ENCODE measurements at regions not wholly inside any gene's neighbourhood (a gene's known extent, or its start where the extent isn't known, plus 50 kb on each side); places are given as distances from the start of the nearest gene placed in this dataset.
A peak's percentile ranks its signal among the peaks of the same experiment; 100 is the strongest.
"Not testable (repeated sequence)": the region's sequence is repeated elsewhere in the genome, so short reads cannot be mapped to it uniquely, and the experiment has no call there.

- no peak for DNase-seq (ENCODE audit: low spot score)
Measured at GRCh38 chr4:53920116-53920515, 144.3 kb downstream of the CHIC2 start.

- no peak for DNase-seq (ENCODE audit: low spot score)
Measured at GRCh38 chr4:53919535-53919934, 144.9 kb downstream of the CHIC2 start.

- DNase-seq (ENCODE audit: low spot score) = no peak
Measured at GRCh38 chr4:53917729-53918128, 146.7 kb downstream of the CHIC2 start.

GRCh38 chr4:53916431-53916889, 147.9 kb downstream of the CHIC2 start:
- no peak for DNase-seq (ENCODE audit: low spot score)

GRCh38 chr4:53914313-53915016, 149.9 kb downstream of the CHIC2 start:
- DNase-seq (ENCODE audit: low spot score) = no peak

- DNase-seq (ENCODE audit: low spot score) = no peak
Measured at GRCh38 chr4:53913771-53914170, 150.6 kb downstream of the CHIC2 start.

- no peak for DNase-seq (ENCODE audit: low spot score)
Measured at GRCh38 chr4:53912766-53913497, 151.5 kb downstream of the CHIC2 start.

GRCh38 chr4:53908661-53909078, 155.7 kb downstream of the CHIC2 start:
- peak; percentile 73 for DNase-seq (ENCODE audit: low spot score)

GRCh38 chr4:53907772-53908171, 156.6 kb downstream of the CHIC2 start:
- DNase-seq (ENCODE audit: low spot score) = no peak

GRCh38 chr4:53906606-53907190, 157.7 kb downstream of the CHIC2 start:
- no peak for DNase-seq (ENCODE audit: low spot score)

- peak; percentile 30 for DNase-seq (ENCODE audit: low spot score)
Measured at GRCh38 chr4:53905941-53906377, 158.4 kb downstream of the CHIC2 start.

- DNase-seq (ENCODE audit: low spot score) = no peak
Measured at GRCh38 chr4:53905276-53905940, 159.0 kb downstream of the CHIC2 start.

- no peak for DNase-seq (ENCODE audit: low spot score)
Measured at GRCh38 chr4:53902786-53903185, 161.6 kb downstream of the CHIC2 start.

GRCh38 chr4:53900271-53900649, 164.1 kb downstream of the CHIC2 start:
- DNase-seq (ENCODE audit: low spot score) = no peak

GRCh38 chr4:53899586-53900270, 164.7 kb downstream of the CHIC2 start:
- DNase-seq (ENCODE audit: low spot score) = no peak

GRCh38 chr4:53895137-53895536, 169.3 kb downstream of the CHIC2 start:
- no peak for DNase-seq (ENCODE audit: low spot score)

- no peak for DNase-seq (ENCODE audit: low spot score)
Measured at GRCh38 chr4:53890461-53890860, 173.9 kb downstream of the CHIC2 start.

- no peak for DNase-seq (ENCODE audit: low spot score)
Measured at GRCh38 chr4:53889326-53890055, 174.9 kb downstream of the CHIC2 start.

GRCh38 chr4:53886090-53886489, 178.3 kb downstream of the CHIC2 start:
- no peak for DNase-seq (ENCODE audit: low spot score)

GRCh38 chr4:53885668-53886067, 178.7 kb downstream of the CHIC2 start:
- DNase-seq (ENCODE audit: low spot score) = no peak

GRCh38 chr4:53877096-53877495, 187.3 kb downstream of the CHIC2 start:
- not testable (repeated sequence) for DNase-seq (ENCODE audit: low spot score)
